Hepatocyte (in vitro differentiated cells): ENCODE measurements at regions not wholly inside any gene's neighbourhood (a gene's known extent, or its start where the extent isn't known, plus 50 kb on each side); places are given as distances from the start of the nearest gene placed in this dataset.

Experiments used
- EZH2phosphoT487 ChIP-seq: fragments of 200-600 bp; sonication (generic); IDR thresholded peaks from one replicate; pipeline ENCODE4 v1.6.1; 2018; ENCODE audit warnings: antibody characterized with exemption, mild to moderate bottlenecking, low read depth, moderate library complexity; ENCODE audit not compliant: unreplicated experiment, severe bottlenecking
- TF ChIP-seq, protein P1 (sequence below): fragments of 200-600 bp; sonication (generic); IDR thresholded peaks from 2 replicates; pipeline ENCODE4 v1.5.1; 2016; ENCODE audit warnings: antibody characterized with exemption, mild to moderate bottlenecking; ENCODE audit not compliant: poor library complexity

DNA sequence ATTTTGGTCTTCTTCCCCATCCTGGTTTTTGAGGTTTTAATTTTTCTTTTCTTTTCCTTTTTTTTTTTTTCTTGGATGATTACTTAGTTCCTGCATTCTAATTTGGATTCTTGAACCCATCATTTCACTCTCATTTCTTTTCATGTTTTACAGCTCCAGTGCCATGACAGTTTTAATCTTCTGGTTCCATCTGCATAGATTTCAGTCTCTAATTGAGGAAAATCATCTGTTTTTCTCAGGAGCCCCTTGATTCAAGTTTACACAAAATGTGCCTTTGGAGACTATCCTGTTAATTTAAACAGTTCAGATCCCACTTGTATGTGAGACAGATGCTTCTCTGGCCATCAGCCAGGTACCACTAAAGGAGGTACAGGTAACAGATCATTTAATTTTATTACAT, 379.9 kb downstream of the PIK3C3 start:
- TF ChIP-seq EZH2phosphoT487: no peak
- TF ChIP-seq, protein P1, sequence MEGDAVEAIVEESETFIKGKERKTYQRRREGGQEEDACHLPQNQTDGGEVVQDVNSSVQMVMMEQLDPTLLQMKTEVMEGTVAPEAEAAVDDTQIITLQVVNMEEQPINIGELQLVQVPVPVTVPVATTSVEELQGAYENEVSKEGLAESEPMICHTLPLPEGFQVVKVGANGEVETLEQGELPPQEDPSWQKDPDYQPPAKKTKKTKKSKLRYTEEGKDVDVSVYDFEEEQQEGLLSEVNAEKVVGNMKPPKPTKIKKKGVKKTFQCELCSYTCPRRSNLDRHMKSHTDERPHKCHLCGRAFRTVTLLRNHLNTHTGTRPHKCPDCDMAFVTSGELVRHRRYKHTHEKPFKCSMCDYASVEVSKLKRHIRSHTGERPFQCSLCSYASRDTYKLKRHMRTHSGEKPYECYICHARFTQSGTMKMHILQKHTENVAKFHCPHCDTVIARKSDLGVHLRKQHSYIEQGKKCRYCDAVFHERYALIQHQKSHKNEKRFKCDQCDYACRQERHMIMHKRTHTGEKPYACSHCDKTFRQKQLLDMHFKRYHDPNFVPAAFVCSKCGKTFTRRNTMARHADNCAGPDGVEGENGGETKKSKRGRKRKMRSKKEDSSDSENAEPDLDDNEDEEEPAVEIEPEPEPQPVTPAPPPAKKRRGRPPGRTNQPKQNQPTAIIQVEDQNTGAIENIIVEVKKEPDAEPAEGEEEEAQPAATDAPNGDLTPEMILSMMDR: no peak
